RWPE1 (cell line): ENCODE measurements at regions not wholly inside any gene's neighbourhood (a gene's known extent, or its start where the extent isn't known, plus 50 kb on each side); places are given as distances from the start of the nearest gene placed in this dataset.

Experiments
- CTCF ChIA-PET: fragments of 350-600 bp; sonication (Branson Sonifier 250); formaldehyde crosslinking; extraction: SDS; loops from one replicate; lab custom pipeline; 2021; lab: Yijun Ruan, JAX
- POLR2A ChIA-PET: fragments of 400-600 bp; formaldehyde crosslinking; extraction: SDS; loops from one replicate; lab custom pipeline; 2020; ENCODE audit warnings: antibody characterized with exemption; ENCODE audit not compliant: low non-redundant PET; lab: Yijun Ruan, JAX
- DNase-seq: peaks from one replicate; pipeline ENCODE4 v3.0.0; 2012; ENCODE audit warnings: low spot score
- H3K27ac ChIP-seq: fragments of 450-650 bp; 2 replicates; pipeline ENCODE4 v1.5.1; 2017
- TF ChIP-seq, protein P1 (sequence below): fragments of 450-650 bp; conservative IDR thresholded peaks from 2 replicates; pipeline ENCODE4 v1.5.1; 2017; ENCODE audit warnings: low read depth, mild to moderate bottlenecking

DNA sequence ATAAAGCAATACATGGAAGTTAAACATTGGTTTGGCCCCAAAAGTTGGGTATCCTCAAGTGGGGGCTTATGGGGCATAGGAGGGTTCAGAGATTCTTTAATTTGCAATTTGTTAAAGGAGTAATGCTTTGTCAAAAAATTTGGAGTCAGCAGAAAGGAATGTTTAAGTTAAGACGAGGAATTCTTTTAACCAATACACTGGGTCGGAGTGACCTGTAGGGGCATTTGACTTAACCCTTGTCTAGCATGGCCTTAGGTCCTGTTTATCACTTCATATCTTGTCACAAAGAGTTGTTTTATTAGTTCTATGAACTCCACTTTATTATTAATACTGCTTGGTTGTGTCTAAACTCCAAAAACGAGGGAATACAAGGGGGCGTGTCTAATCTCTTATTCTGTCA, 656.1 kb upstream of the RORB start:
- DNase-seq, result no peak
- POLR2A ChIA-PET, result no interaction called here
- no peak overlapping the region for H3K27ac ChIP-seq
- TF ChIP-seq, protein P1, sequence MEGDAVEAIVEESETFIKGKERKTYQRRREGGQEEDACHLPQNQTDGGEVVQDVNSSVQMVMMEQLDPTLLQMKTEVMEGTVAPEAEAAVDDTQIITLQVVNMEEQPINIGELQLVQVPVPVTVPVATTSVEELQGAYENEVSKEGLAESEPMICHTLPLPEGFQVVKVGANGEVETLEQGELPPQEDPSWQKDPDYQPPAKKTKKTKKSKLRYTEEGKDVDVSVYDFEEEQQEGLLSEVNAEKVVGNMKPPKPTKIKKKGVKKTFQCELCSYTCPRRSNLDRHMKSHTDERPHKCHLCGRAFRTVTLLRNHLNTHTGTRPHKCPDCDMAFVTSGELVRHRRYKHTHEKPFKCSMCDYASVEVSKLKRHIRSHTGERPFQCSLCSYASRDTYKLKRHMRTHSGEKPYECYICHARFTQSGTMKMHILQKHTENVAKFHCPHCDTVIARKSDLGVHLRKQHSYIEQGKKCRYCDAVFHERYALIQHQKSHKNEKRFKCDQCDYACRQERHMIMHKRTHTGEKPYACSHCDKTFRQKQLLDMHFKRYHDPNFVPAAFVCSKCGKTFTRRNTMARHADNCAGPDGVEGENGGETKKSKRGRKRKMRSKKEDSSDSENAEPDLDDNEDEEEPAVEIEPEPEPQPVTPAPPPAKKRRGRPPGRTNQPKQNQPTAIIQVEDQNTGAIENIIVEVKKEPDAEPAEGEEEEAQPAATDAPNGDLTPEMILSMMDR, result no peak
- CTCF ChIA-PET, result no interaction called here

- ChIA-PET CTCF (no interaction called here), POLR2A (no interaction called here)
- no peak for DNase-seq
- TF ChIP-seq, protein P1, result no peak
- no peak overlapping the region for H3K27ac ChIP-seq
These were observed 653.0 kb upstream of the RORB start for GRCh38 chr9:73844135-73844534.

DNA sequence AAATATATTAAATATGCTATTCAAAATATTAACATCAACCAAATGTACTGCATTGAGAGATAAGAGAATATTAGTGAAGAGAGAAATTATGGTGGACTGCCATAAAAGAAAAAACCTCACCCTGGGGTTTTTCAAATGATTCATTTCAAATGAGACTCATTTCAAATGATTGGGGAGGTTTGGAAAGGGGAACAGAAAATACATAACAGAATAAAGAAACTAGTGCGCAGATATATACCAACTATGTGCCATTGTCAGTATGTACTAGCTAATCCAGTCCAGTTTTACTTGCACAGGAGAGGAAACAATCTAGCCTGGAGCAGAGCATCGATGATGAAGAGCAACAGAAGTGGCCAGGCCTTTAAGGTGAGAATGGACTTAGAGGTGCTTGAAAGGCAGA, 651.6 kb upstream of the RORB start:
- no peak for DNase-seq
- no peak overlapping the region for H3K27ac ChIP-seq
- CTCF ChIA-PET, result no interaction called here
- POLR2A ChIA-PET, result no interaction called here
- TF ChIP-seq, protein P1, result no peak

DNA sequence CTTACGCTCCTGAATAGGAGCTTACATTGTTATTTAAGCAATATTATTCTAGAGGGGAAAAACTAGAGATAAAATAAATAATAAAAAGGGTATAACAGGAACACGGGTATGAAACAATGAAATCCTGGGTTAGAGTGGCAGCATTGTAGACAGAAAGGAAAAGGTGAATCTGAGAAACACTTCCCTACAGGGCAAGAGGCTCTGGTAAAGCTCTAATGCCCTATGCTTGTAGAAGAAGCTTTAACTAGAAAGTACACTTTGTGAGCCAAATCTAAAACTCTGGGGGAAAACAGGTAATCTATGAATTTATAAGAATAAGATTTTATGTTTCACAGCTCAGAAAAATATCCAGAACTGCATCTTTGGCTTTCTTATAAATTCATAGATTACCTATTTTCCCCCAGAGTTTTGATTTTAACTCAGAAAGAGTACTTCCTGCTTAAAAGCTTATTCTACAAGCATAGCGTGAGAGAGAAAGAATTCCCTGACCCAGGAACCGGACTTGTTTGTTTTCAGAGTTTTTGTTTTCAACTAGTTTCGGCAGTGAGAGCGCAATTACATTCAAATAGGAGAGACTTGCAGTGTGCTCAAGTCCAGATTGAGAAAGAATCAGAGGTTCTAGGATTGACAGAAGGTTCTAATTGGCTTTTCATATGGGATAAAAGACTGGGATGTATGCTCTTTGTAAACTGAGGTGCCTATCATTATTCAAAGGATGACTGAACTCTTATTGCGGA, 651.0 kb upstream of the RORB start:
- TF ChIP-seq, protein P1, result no peak
- no peak for DNase-seq
- CTCF ChIA-PET, result no interaction called here
- no peak overlapping the region for H3K27ac ChIP-seq
- POLR2A ChIA-PET, result no interaction called here

DNA sequence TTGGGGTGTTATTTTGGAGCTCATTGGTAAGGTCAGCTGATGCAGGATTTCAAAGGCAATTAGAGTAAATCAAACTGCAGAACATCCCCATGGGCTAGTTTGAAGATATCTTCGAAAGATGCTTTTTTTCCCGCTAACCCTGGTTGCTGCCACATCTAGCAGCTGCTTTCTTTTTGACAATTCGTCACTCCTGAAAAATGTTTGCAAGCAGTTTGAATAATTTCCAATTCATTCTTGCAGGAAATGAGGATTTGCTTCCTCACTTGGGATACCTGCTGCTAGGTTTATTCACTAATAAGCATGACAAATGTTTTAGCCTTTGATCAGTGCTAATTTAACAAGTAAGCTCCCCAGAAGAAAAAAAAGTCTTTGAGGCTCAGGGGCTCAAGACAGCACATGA, 649.6 kb upstream of the RORB start:
- H3K27ac ChIP-seq, result no peak overlapping the region
- ChIA-PET POLR2A (no interaction called here), CTCF (interaction anchor here (0.6 to 0.7 kb wide), 2 partner anchors 22 to 205 kb away, joined by 3 read pairs; no protein-coding TSS in a partner anchor)
- TF ChIP-seq, protein P1, result no peak
- DNase-seq, result no peak

DNA sequence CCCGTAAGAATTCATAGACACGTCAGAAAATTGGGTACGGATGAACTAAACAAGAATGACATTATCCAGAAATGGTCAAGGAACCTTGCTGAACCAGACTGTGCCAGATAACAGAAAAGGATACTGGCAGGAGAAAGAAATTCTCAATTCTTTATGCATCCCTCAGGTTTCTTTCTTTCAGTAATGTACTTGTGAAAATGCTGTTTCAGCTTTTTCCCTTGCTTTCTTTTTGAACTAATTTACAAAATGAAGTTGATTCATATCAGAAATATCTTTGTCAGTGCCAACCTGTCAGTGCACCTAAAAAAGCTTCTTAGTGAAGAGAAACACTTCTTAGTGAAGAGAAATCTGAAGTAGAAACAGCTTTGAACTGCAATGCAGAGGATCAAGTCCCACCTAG, 643.6 kb upstream of the RORB start:
- TF ChIP-seq, protein P1, result no peak
- H3K27ac ChIP-seq, result no peak overlapping the region
- POLR2A ChIA-PET, result no interaction called here
- CTCF ChIA-PET, result interaction anchor here (0.6 kb wide), 2 partner anchors 57 to 114 kb away, joined by 3 to 5 read pairs; no protein-coding TSS in a partner anchor
- no peak for DNase-seq
